Prostate gland (tissue), 2 donors: ENCODE measurements at regions not wholly inside any gene's neighbourhood (a gene's known extent, or its start where the extent isn't known, plus 50 kb on each side); places are given as distances from the start of the nearest gene placed in this dataset.

Experiments used
- DNase-seq: peaks from one replicate; pipeline ENCODE4 v3.0.0-alpha.2; 2019; ENCODE audit warnings: low spot score
- H3K27ac ChIP-seq, 2 donors: fragments of 200-600 bp; sonication (generic); 2 replicates each; pipeline ENCODE4 v1.5.1; 2017 to 2019
- H3K27me3 ChIP-seq: fragments of 200-600 bp; sonication (generic); replicated peaks from 2 replicates; pipeline ENCODE4 v1.5.1; 2019; ENCODE audit not compliant: insufficient read depth
- H3K36me3 ChIP-seq, 2 donors: fragments of 200-600 bp; sonication (generic); 1 replicate in 1 of 2; 2 replicates in 1 of 2; pipeline versions ENCODE4 v1.5.1 to v1.8.1; 2017 to 2019
- H3K4me1 ChIP-seq: fragments of 200-600 bp; sonication (generic); replicated peaks from 2 replicates; pipeline ENCODE4 v1.5.1; 2019
- H3K4me3 ChIP-seq, 2 donors: fragments of 200-600 bp; sonication (generic); 2 replicates each; pipeline ENCODE4 v1.5.1; 2017 to 2019
- H3K9me3 ChIP-seq: fragments of 200-600 bp; sonication (generic); 2 replicates; pipeline ENCODE4 v1.5.1; 2017
- POLR2A ChIP-seq: fragments of 450-650 bp; IDR thresholded peaks from one replicate; pipeline ENCODE4 v1.6.1; 2016; ENCODE audit warnings: antibody characterized with exemption, mild to moderate bottlenecking
- POLR2AphosphoS5 ChIP-seq: sonication (generic); formaldehyde crosslinking; IDR thresholded peaks from one replicate; pipeline ENCODE4 v1.6.1; 2017; ENCODE audit warnings: antibody characterized with exemption
- WGBS: methylation state at CpG from one replicate; pipeline ENCODE4 v1.1.5; 2018; 5-methylcytosine and 5-hydroxymethylcytosine counted together
- intact Hi-C: fragments of 100-400 bp; cut with DNase I; formaldehyde crosslinking; loops from one replicate; pipeline ENCODE4 v1.14.2; 2022
- TF ChIP-seq, protein P1 (sequence below), 4 experiments: fragments of 200-600 bp in 2 of 4; fragments of 450-650 bp in 2 of 4; sonication (generic) in 2 of 4; IDR thresholded peaks; 1 replicate in 3 of 4; 2 replicates in 1 of 4; pipeline ENCODE4 v1.5.1; 2016 to 2019; ENCODE audit warnings: antibody characterized with exemption in 4 of 4, mild to moderate bottlenecking in 2 of 4, moderate library complexity in 2 of 4

- H3K36me3 ChIP-seq = no peaks in the 10 kb centered on the region
- DNase-seq = no peak
Measured at GRCh38 chr18:27419646-27420045, 234.5 kb upstream of the CHST9 start.

DNA sequence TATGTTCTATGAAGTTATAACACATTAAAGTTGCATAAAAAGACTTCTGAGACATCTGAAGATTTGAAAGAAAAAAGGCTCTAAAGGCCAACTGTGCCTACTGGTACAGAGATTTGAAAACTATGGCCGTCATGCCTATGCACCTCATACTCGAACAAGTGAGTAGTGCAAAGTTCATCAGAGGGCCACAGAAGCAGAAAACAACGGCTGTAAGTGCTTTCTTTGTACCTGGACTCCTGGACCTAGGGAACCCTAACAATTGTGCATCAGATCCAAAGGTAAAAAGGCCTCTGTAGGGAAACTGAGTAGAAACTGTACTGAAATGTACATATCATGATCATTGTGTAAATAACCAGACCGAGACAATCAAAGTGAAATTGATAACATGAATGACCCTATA lies 230.4 kb upstream of the CHST9 start:
- H3K4me3 ChIP-seq = no peak overlapping the region
- no peaks in the 10 kb centered on the region for H3K27me3 ChIP-seq
- 83% methylated on average over 4 of the region's 4 CpGs for WGBS
- TF ChIP-seq POLR2A (no peak), POLR2AphosphoS5 (no peak)
- TF ChIP-seq, protein P1, sequence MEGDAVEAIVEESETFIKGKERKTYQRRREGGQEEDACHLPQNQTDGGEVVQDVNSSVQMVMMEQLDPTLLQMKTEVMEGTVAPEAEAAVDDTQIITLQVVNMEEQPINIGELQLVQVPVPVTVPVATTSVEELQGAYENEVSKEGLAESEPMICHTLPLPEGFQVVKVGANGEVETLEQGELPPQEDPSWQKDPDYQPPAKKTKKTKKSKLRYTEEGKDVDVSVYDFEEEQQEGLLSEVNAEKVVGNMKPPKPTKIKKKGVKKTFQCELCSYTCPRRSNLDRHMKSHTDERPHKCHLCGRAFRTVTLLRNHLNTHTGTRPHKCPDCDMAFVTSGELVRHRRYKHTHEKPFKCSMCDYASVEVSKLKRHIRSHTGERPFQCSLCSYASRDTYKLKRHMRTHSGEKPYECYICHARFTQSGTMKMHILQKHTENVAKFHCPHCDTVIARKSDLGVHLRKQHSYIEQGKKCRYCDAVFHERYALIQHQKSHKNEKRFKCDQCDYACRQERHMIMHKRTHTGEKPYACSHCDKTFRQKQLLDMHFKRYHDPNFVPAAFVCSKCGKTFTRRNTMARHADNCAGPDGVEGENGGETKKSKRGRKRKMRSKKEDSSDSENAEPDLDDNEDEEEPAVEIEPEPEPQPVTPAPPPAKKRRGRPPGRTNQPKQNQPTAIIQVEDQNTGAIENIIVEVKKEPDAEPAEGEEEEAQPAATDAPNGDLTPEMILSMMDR (IDR thresholded peaks at IDR 0.05) = no peak
- no peak overlapping the region for H3K27ac ChIP-seq
- H3K9me3 ChIP-seq = no peaks in the 10 kb centered on the region
- DNase-seq = no peak
- H3K4me1 ChIP-seq = no peaks in the 10 kb centered on the region
- H3K36me3 ChIP-seq = no peaks in the 10 kb centered on the region
- intact Hi-C loops = no loop called here

More at GRCh38 chr18:27419646-27420045, 234.5 kb upstream of the CHST9 start:
- Histone ChIP-seq H3K27me3 (no peaks in the 10 kb centered on the region), H3K4me1 (no peaks in the 10 kb centered on the region), H3K27ac (no peak overlapping the region), H3K4me3 (no peak overlapping the region), H3K9me3 (no peaks in the 10 kb centered on the region)
- intact Hi-C loops = no loop called here
- TF ChIP-seq POLR2A (no peak), POLR2AphosphoS5 (no peak)
- TF ChIP-seq, protein P1 (IDR thresholded peaks at IDR 0.05) = no peak
- WGBS = 71% methylated on average over 2 of the region's 2 CpGs

DNA sequence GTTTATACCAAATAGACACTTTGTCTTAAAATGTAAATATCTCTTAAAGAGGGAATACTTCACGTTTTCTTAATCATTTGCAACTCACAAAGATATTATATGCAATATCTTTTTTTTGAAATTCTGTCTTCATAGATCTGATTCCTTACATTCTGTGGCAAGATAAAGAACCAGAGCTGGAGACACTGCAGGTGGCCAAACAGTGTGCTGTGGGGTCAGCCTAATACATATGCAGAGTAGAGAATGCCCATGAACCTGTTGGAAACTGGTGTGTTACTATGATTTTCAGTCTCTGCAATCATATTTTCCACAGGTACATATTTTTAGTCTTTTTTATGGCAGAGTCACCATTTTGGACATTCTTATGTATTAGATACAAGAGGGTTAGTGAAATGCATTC lies 229.6 kb upstream of the CHST9 start:
- no peak for DNase-seq
- intact Hi-C loops = no loop called here
- Histone ChIP-seq H3K4me1 (no peaks in the 10 kb centered on the region), H3K27me3 (no peaks in the 10 kb centered on the region), H3K36me3 (no peaks in the 10 kb centered on the region), H3K4me3 (no peak overlapping the region), H3K9me3 (no peaks in the 10 kb centered on the region), H3K27ac (no peak overlapping the region)
- 89% methylated on average over 1 of the region's 1 CpG for WGBS
- TF ChIP-seq POLR2AphosphoS5 (no peak), POLR2A (no peak)
- TF ChIP-seq, protein P1 (IDR thresholded peaks at IDR 0.05) = no peak

DNA sequence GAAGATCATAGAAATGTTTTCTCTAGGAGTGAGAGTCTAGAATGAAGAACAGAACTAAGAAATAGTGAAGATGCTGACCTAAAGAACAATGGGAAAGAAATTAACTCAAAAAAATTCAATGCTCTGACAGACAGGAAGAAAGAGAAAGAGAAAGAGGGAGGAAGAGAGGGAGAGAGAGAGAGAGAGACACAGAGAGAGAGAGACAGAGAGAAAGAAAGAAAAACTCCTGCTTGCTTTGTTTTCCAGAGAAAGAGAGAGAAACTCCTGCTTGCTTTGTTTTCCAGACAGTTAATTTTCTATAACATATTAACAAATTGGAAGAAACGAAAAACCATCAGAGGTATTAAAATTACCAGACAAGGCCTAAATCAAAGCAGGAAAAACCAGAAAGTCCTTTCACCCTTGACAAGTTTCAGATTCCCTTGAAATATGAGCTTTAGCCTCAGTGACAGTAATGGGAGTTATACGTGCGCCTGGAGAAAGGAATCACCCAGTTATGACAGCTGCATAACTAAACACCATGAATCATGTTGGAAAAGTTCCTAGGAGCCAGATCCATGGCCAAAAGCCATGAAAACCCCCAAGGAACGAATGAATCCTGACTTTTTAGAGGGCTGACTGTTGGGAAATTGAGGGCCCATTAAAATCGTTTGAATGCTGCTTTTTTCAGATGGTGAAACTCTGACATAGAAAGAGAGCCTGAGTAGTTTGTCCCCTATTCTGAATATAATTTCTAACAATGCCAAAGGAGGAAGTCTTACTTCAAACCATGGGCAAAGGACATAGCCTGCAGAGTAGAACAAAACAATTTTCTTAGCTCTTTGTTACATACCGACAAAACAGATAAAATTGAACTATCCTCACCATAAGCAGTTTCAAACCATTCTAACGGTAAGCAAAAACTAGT lies 228.6 kb upstream of the CHST9 start:
- Histone ChIP-seq H3K9me3 (no peaks in the 10 kb centered on the region), H3K27ac (no peak overlapping the region), H3K4me1 (no peaks in the 10 kb centered on the region), H3K27me3 (no peaks in the 10 kb centered on the region), H3K36me3 (no peaks in the 10 kb centered on the region), H3K4me3 (no peak overlapping the region)
- DNase-seq = no peak
- no peak for TF ChIP-seq POLR2AphosphoS5
- TF ChIP-seq POLR2A = no peak
- TF ChIP-seq, protein P1 (IDR thresholded peaks at IDR 0.05) = no peak
- intact Hi-C loops = no loop called here
- WGBS = 26% methylated on average over 7 of the region's 7 CpGs

- Histone ChIP-seq H3K4me1 (no peaks in the 10 kb centered on the region), H3K27me3 (no peaks in the 10 kb centered on the region), H3K4me3 (no peak overlapping the region), H3K36me3 (no peaks in the 10 kb centered on the region), H3K9me3 (no peaks in the 10 kb centered on the region), H3K27ac (no peak overlapping the region)
- intact Hi-C loops = no loop called here
- TF ChIP-seq, protein P1 (IDR thresholded peaks at IDR 0.05) = no peak
- no peak for TF ChIP-seq POLR2AphosphoS5
- no peak for TF ChIP-seq POLR2A
- no peak for DNase-seq
- WGBS = 84% methylated on average over 1 of the region's 1 CpG
Measured at GRCh38 chr18:27412556-27412955, 227.4 kb upstream of the CHST9 start.
